H9 (cell line): ENCODE measurements at regions not wholly inside any gene's neighbourhood (a gene's known extent, or its start where the extent isn't known, plus 50 kb on each side); places are given as distances from the start of the nearest gene placed in this dataset.

Source experiments
- DNase-seq: peaks from one replicate; pipeline ENCODE4 v3.0.0-alpha.2; 2017
- H2AFZ ChIP-seq: one replicate; pipeline ENCODE4 v1.6.1; 2013; ENCODE audit warnings: mild to moderate bottlenecking, low read length, control low read depth, moderate library complexity
- H2AK5ac ChIP-seq: 2 replicates; pipeline ENCODE4 v1.6.1; 2013; ENCODE audit warnings: low read length, control low read depth, mixed read lengths; ENCODE audit not compliant: insufficient read length
- H2BK120ac ChIP-seq: one replicate; pipeline ENCODE4 v1.6.1; 2013; ENCODE audit warnings: low read depth, mild to moderate bottlenecking, low read length, control low read depth, inconsistent platforms; ENCODE audit not compliant: poor library complexity, severe bottlenecking
- H2BK12ac ChIP-seq: 2 replicates; pipeline ENCODE4 v1.6.1; 2013; ENCODE audit warnings: low read length, control low read depth, mixed read lengths, low read depth; ENCODE audit not compliant: insufficient read length
- H2BK15ac ChIP-seq: 2 replicates; pipeline ENCODE4 v1.6.1; 2013; ENCODE audit warnings: low read depth, low read length, control low read depth
- H2BK20ac ChIP-seq: one replicate; pipeline ENCODE4 v1.6.1; 2013; ENCODE audit warnings: low read depth, mild to moderate bottlenecking, low read length, control low read depth, inconsistent platforms; ENCODE audit not compliant: poor library complexity, severe bottlenecking
- H2BK5ac ChIP-seq: 2 replicates; pipeline ENCODE4 v1.6.1; 2013; ENCODE audit warnings: low read length, control low read depth, mixed read lengths; ENCODE audit not compliant: insufficient read length
- H3K14ac ChIP-seq: 2 replicates; pipeline ENCODE4 v1.6.1; 2013; ENCODE audit warnings: low read length, control low read depth; ENCODE audit not compliant: insufficient read depth
- H3K18ac ChIP-seq: 2 replicates; pipeline ENCODE4 v1.6.1; 2013; ENCODE audit warnings: low read depth, mild to moderate bottlenecking, mixed read lengths, low read length, control low read depth; ENCODE audit not compliant: insufficient read length
- H3K23ac ChIP-seq: 2 replicates; pipeline ENCODE4 v1.6.1; 2013; ENCODE audit warnings: low read length, control low read depth, mixed read lengths, low read depth; ENCODE audit not compliant: insufficient read length
- H3K23me2 ChIP-seq: 2 replicates; pipeline ENCODE4 v1.6.1; 2013; ENCODE audit warnings: low read depth, mild to moderate bottlenecking, mixed read lengths, low read length, control low read depth; ENCODE audit not compliant: insufficient read length, poor library complexity, severe bottlenecking
- H3K27ac ChIP-seq: 2 replicates; pipeline ENCODE4 v1.5.1; 2013; ENCODE audit warnings: low read length, control low read depth, mixed read lengths, low read depth; ENCODE audit not compliant: insufficient read length
- H3K27me3 ChIP-seq: 2 replicates; pipeline ENCODE4 v1.6.1; 2013; ENCODE audit warnings: low read length, control low read depth, inconsistent platforms; ENCODE audit not compliant: insufficient read depth
- H3K4ac ChIP-seq: 2 replicates; pipeline ENCODE4 v1.6.1; 2013; ENCODE audit warnings: low read depth, mild to moderate bottlenecking, control low read depth, inconsistent platforms, low read length, moderate library complexity
- H3K4me1 ChIP-seq: 2 replicates; pipeline ENCODE4 v1.6.1; 2013; ENCODE audit warnings: low read length, control low read depth, inconsistent platforms; ENCODE audit not compliant: insufficient read depth
- H3K4me2 ChIP-seq: 2 replicates; pipeline ENCODE4 v1.6.1; 2013; ENCODE audit warnings: low read length, control low read depth, mixed read lengths; ENCODE audit not compliant: insufficient read length, insufficient read depth
- H3K56ac ChIP-seq: 2 replicates; pipeline ENCODE4 v1.6.1; 2013; ENCODE audit warnings: low read depth, mild to moderate bottlenecking, mixed read lengths, low read length, control low read depth; ENCODE audit not compliant: insufficient read length
- H3K79me1 ChIP-seq: 2 replicates; pipeline ENCODE4 v1.6.1; 2013; ENCODE audit warnings: low read depth, mild to moderate bottlenecking, moderate library complexity, low read length, control low read depth, inconsistent platforms; ENCODE audit not compliant: insufficient read depth, poor library complexity, severe bottlenecking
- H3K79me2 ChIP-seq: 2 replicates; pipeline ENCODE4 v1.6.1; 2013; ENCODE audit warnings: low read length, control low read depth, inconsistent platforms; ENCODE audit not compliant: insufficient read depth
- H3K9ac ChIP-seq: 2 replicates; pipeline ENCODE4 v1.6.1; 2013; ENCODE audit warnings: low read length, control low read depth, mixed read lengths; ENCODE audit not compliant: insufficient read length; ENCODE audit errors: extremely low read depth
- H3K9me3 ChIP-seq: one replicate; pipeline ENCODE4 v1.6.1; 2013; ENCODE audit warnings: low read depth, low read length, inconsistent platforms; ENCODE audit not compliant: control insufficient read depth
- H3T11ph ChIP-seq: one replicate; pipeline ENCODE4 v1.6.1; 2013; ENCODE audit warnings: mild to moderate bottlenecking, low read length, control low read depth, inconsistent platforms
- H4K20me1 ChIP-seq: one replicate; pipeline ENCODE4 v1.6.1; 2013; ENCODE audit not compliant: control insufficient read depth, insufficient read length, insufficient read depth
- H4K5ac ChIP-seq: 2 replicates; pipeline ENCODE4 v1.6.1; 2013; ENCODE audit warnings: low read depth, mild to moderate bottlenecking, mixed read lengths, low read length, control low read depth; ENCODE audit not compliant: insufficient read length
- H4K8ac ChIP-seq: replicated peaks from 2 replicates; pipeline ENCODE4 v1.6.1; 2013; ENCODE audit warnings: low read length, control low read depth, mixed read lengths, low read depth; ENCODE audit not compliant: insufficient read length
- H4K91ac ChIP-seq: 2 replicates; pipeline ENCODE4 v1.6.1; 2013; ENCODE audit warnings: low read depth, mild to moderate bottlenecking, moderate library complexity, mixed read lengths, low read length, control low read depth; ENCODE audit not compliant: insufficient read length
- H3K27ac Mint-ChIP-seq, 3 experiments: 2 replicates in 2 of 3; 3 replicates in 1 of 3; pipeline ENCODE4 v1.8.0; 2020 to 2021; ENCODE audit warnings: mixed read lengths in 3 of 3, mild to moderate bottlenecking in 1 of 3, moderate library complexity in 1 of 3
- H3K27me3 Mint-ChIP-seq: 2 replicates; pipeline ENCODE4 v1.8.0; 2021; ENCODE audit warnings: low read depth, mild to moderate bottlenecking, moderate library complexity, mixed read lengths
- H3K36me3 Mint-ChIP-seq, 3 experiments: 2 replicates in 2 of 3; 3 replicates in 1 of 3; pipeline ENCODE4 v1.8.0; 2020 to 2021; ENCODE audit warnings: low read depth in 3 of 3, mixed read lengths in 3 of 3; ENCODE audit not compliant: insufficient read depth in 1 of 3
- H3K4me1 Mint-ChIP-seq, 2 experiments: 2 replicates each; pipeline ENCODE4 v1.8.0; 2020; ENCODE audit warnings: mixed read lengths in 2 of 2
- H3K4me3 Mint-ChIP-seq, 2 experiments: 2 replicates in 1 of 2; 3 replicates in 1 of 2; pipeline ENCODE4 v1.8.0; 2020 to 2021; ENCODE audit warnings: mild to moderate bottlenecking in 2 of 2, mixed read lengths in 2 of 2, moderate library complexity in 1 of 2
- H3K9me3 Mint-ChIP-seq, 2 experiments: 2 replicates in 1 of 2; 3 replicates in 1 of 2; pipeline ENCODE4 v1.8.0; 2020; ENCODE audit warnings: mild to moderate bottlenecking in 2 of 2, mixed read lengths in 2 of 2, moderate library complexity in 1 of 2
- WGBS: extraction: QIAGEN DNeasy Blood & Tissue Kit; methylation state at CpG from one replicate; pipeline ENCODE4 v1.1.7; 2013; ENCODE audit warnings: missing lambda C conversion rate, low lambda C conversion rate, mixed read lengths; ENCODE audit not compliant: insufficient read length; ENCODE audit errors: extremely low coverage; 5-methylcytosine and 5-hydroxymethylcytosine counted together
- TF ChIP-seq, protein P1 (sequence below): fragments of 200-600 bp; sonication (generic); conservative IDR thresholded peaks from 3 replicates; pipeline ENCODE4 v1.8.0; 2021; ENCODE audit warnings: antibody characterized with exemption, mild to moderate bottlenecking

DNA sequence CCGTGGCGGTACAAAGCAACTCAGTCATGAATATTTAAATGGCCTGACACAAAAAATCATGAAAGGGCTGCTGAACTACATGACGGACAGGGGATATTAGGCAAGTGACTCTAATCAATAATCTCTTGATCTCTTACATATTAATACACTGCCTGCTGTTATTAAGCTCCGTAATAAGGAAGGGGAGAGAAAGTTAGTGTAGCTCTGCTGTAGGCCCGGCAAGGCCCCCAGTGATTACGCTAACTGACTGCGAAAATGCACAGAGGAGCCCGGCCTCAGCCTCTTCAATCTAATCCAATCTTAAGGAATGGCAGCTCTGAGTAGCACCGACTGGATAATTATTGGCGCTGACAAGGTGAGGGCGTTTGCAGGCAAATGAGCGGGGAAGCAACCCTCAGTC is 583.5 kb upstream of the MKI67 start:
- H3K56ac ChIP-seq, result no peak overlapping the region
- DNase-seq, result no peak
- H3T11ph ChIP-seq, result no peak overlapping the region
- no peaks in the 10 kb centered on the region for H3K9me3 ChIP-seq
- no peak overlapping the region for H4K5ac ChIP-seq
- no peak overlapping the region for H3K18ac ChIP-seq
- H3K23ac ChIP-seq, result no peak overlapping the region
- H3K4me3 Mint-ChIP-seq, result no peak overlapping the region
- no peaks in the 10 kb centered on the region for H3K36me3 Mint-ChIP-seq
- H3K9me3 Mint-ChIP-seq, result peaks cover 3 to 7% of the 10 kb centered on the region in 2 experiments; a peak in 2 of 5 replicates
- H3K27me3 Mint-ChIP-seq, result peaks cover 1% of the 10 kb centered on the region
- no peaks in the 10 kb centered on the region for H3K4me1 ChIP-seq
- H2BK12ac ChIP-seq, result no peak overlapping the region
- peaks cover 1 to 8% of the 10 kb centered on the region in 2 experiments for H3K4me1 Mint-ChIP-seq
- H4K8ac ChIP-seq, result no peak overlapping the region
- no peak overlapping the region for H2AK5ac ChIP-seq
- no peaks in the 10 kb centered on the region for H3K79me2 ChIP-seq
- H3K27me3 ChIP-seq, result no peaks in the 10 kb centered on the region
- no peak overlapping the region for H3K9ac ChIP-seq
- H3K27ac ChIP-seq, result no peak overlapping the region
- WGBS, result no CpG with 5 or more reads among the region's 12 CpGs
- no peak overlapping the region for H3K27ac Mint-ChIP-seq
- H3K4ac ChIP-seq, result no peak overlapping the region
- H2BK15ac ChIP-seq, result no peak overlapping the region
- H3K14ac ChIP-seq, result no peak overlapping the region
- no peak overlapping the region for H2BK5ac ChIP-seq
- no peak overlapping the region for H2BK20ac ChIP-seq
- no peaks in the 10 kb centered on the region for H3K23me2 ChIP-seq
- no peak overlapping the region for H4K91ac ChIP-seq
- no peak overlapping the region for H3K4me2 ChIP-seq
- TF ChIP-seq, protein P1, sequence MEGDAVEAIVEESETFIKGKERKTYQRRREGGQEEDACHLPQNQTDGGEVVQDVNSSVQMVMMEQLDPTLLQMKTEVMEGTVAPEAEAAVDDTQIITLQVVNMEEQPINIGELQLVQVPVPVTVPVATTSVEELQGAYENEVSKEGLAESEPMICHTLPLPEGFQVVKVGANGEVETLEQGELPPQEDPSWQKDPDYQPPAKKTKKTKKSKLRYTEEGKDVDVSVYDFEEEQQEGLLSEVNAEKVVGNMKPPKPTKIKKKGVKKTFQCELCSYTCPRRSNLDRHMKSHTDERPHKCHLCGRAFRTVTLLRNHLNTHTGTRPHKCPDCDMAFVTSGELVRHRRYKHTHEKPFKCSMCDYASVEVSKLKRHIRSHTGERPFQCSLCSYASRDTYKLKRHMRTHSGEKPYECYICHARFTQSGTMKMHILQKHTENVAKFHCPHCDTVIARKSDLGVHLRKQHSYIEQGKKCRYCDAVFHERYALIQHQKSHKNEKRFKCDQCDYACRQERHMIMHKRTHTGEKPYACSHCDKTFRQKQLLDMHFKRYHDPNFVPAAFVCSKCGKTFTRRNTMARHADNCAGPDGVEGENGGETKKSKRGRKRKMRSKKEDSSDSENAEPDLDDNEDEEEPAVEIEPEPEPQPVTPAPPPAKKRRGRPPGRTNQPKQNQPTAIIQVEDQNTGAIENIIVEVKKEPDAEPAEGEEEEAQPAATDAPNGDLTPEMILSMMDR, result no peak
- H4K20me1 ChIP-seq, result no peaks in the 10 kb centered on the region
- H2BK120ac ChIP-seq, result no peak overlapping the region
- H3K79me1 ChIP-seq, result no peaks in the 10 kb centered on the region
- H2AFZ ChIP-seq, result no peak overlapping the region
